HG03558 (cell line): ENCODE measurements at regions not wholly inside any gene's neighbourhood (a gene's known extent, or its start where the extent isn't known, plus 50 kb on each side); places are given as distances from the start of the nearest gene placed in this dataset.
"Not testable (repeated sequence)": the region's sequence is repeated elsewhere in the genome, so short reads cannot be mapped to it uniquely, and the experiment has no call there.

Experiments
- ATAC-seq: cut with Tn5 transposase; IDR thresholded peaks from one replicate; pipeline ENCODE4 v1.9.1; 2021; ENCODE audit warnings: moderate number of reproducible peaks; ENCODE audit not compliant: unreplicated experiment; ENCODE audit errors: extremely low read depth

DNA sequence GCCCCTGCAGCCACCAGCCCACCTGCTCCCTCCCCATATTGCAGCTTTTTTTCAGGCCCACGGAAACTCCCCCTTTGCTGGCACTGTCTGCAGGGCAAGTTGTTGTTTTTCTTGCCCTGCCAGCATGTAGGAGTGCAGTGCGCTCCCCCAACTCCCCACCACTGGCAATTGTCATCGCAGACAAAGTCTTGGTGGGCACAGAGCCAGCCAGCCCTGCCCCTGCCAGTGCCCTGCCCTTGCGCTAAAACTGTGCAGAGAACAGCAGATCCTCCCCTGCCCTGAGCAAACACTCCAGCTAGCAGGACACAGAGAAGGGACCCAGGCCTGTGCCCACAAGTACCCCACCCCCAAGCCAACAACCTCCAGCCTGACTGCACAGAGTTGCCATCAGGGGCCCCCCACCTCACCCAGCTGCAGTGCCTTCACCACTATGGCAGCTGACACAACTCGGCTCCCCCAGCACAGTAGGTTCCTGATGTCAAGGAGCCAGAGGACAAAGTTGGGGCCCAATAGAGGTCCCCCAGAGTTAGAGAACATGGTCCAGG is 158.1 kb upstream of the ARHGAP42 start:
- no peak for ATAC-seq

DNA sequence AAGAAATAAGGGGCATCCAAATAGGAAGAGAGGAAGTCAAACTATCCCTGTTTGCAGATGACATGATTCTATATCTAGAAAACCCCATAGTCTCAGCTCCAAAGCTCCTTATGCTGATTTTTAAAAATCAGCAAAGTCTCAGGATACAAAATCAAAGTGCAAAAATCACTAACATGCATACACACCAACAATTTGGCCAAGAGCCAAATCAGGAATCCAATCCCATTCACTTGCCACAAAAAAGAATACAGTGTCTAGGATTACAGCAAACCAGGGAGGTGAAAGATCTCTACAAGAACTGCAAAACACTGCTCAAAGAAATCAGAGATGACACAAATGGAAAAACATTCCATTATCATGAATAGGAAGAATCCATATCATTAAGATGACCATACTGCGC is 155.8 kb upstream of the ARHGAP42 start:
- not testable (repeated sequence) for ATAC-seq

DNA sequence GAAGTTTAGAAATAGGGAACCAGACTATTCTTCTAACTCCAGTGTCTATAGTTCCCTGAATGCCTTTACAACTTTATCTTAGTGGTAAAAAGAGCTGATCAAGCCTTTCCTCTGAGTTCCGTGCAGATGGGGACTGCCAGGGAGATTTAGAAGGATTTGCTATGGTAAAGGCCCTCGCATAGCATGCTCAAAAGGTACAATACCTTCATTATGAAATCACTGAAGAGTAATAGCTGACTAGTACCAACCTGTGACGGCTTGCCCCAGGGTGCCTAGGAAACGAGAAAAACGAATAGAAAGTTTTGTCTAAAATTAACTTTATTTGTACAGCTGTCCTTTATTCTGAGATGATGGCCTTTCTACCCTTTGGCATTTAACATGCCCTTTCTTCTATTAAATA is 150.1 kb upstream of the ARHGAP42 start:
- ATAC-seq: no peak

DNA sequence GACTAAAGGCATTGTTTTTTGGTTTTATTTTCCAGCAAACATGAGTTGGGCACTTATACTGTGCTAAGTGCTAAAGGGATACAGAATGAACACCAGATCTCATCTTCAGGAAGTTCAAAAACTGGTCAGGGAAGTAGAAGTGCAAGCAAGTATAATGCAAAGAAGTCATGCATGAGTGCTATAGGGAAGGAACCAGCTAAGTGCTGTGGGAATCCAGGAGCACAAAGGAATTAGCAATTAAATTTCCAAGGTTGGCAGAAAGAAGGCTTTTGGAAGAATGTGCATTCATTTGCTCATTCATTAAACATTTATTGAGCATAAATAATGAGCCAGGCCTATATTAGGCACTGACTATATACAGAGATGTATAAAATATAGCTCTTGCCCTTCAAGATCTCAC is 143.7 kb upstream of the ARHGAP42 start:
- no peak for ATAC-seq

DNA sequence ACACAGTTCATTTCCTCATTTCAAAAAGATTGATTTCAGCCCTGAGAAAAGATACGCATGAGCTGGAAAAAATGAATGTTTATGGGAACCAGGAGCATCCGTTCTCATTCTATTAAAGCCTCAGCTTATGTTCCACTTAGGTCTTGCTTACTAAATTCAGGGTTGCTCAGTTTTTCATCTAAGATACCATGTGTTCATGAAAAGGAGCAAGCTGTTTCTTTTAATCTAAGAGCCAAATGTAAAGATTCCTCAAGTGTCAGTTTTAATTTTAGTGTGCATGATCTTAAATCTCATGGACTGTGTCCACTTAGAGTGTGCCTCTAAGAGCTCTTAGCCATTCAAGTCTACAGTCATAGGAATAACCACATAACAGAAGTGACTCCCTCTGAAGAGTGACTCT is 141.5 kb upstream of the ARHGAP42 start:
- no peak for ATAC-seq

DNA sequence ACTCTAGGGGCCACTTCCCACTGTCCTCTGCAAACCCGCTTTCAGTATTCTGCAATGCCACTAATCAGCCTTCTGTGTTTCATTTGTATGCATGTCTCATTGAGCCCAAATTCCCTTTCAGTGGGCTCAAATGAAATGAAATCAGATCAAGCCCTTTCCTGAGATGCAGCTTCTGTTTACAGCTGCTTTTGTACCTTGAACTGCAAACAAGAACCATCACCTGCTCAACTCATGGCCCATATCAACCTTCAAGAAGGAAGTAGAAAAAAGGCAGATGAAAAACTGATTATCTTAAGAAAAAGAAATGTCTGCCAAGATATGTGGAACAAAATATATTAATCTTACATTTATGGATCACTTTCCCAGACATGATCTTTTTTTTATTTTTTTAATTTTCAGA is 141.1 kb upstream of the ARHGAP42 start:
- no peak for ATAC-seq

DNA sequence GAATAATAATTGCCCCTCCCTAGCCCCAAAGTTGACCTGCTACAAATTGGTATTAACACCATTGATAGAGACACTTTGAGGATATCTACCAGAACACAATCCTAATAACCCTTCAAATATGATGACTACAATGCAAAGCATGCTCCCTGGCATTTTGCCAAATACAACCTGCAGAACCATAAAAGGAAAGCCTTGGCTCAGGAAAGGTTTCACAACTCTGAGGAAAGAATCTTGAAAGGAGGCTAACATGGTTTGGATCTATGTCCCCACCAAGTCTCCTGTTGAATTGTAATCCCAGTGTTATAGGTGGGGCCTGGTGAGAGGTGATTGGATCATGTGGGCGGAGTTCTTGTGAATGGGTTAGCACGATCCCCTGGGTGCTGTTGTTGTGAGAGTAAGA is 140.4 kb upstream of the ARHGAP42 start:
- no peak for ATAC-seq

DNA sequence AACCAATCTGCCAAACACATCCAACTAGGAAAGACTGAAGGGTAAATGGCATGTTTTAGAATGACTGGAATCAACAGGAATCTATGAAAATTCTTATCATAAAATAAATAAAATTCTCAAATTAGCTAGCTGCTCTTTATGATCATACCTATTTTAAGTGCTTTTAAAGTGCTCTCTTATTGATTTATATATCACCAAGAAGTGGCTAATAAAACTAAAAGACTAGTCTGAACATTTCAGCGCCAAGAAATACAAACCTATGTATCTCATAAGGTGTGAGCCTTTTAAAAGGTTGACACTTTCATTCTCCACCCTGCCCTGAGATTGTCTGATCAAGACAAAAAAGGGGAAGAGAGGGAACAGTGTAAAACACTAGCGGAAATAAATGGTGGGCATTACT is 136.8 kb upstream of the ARHGAP42 start:
- ATAC-seq: no peak

DNA sequence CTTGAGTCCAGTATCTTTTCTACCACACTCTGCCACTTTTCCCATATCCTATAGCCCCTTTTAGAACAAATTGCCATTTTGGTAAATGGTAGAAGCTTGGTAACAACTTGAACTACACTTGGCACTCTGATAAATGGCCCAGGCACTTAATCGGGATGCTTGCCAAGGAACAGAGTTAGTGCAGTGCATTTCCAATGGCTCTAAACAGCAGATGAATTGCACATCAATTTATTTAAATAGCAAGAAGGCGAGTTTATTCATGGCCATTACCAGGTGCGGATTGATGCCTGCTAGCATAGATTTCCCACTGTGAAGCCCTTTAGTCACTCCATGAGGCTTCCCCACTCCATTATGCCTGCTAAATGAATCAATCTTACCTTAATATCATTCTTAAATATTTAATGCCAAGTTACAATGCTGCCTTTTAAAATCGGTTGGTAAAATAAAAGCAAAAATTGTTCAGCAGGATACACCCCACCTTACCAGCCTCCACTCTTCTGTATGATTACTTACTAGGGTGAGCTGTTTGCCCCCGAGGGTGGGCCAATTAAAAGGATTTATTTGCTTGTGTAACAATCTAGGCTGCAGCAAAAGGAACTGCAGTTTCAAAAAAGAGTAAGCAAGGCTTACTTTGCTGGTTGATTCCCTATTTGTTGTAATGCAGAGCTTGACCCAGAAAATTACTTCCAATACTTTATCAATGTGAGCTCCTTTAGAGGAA is 136.0 kb upstream of the ARHGAP42 start:
- no peak for ATAC-seq

DNA sequence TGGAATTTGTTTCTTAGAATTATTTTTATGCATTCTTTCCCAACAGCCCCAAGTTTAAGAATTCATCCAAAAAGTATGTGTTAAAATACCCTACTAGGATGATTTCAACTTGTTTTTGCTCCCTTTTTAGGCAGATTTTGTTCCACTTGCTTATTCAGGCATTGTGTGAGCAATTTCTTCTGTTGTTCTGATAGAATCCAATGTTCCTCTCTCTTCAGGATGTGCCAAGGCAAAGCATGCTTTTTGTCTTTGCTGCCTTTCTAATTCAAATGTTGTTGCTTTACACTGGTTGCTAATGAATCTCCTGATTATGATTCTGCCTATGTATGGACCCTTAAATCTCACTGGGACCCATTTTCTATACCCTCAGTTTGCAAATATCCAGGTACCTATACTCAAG is 131.2 kb upstream of the ARHGAP42 start:
- no peak for ATAC-seq

DNA sequence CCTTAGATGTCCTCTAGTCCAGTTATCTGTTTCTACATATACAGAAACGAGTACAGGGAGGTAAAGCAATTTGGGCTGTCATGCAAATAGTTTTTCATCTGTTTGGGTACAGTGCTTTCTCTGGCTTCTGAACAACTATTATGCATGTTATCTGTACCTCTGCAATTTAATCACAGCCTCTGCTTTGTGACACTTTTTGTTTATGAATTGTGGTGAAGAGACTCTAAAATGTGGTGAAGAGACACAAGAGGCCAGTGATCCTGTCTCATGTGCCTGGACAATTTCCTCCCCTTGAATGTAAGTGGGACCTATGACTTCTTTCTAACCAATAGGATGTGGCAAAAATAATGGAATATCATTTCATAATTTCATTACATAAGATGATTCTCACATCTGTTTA is 130.3 kb upstream of the ARHGAP42 start:
- ATAC-seq: no peak

DNA sequence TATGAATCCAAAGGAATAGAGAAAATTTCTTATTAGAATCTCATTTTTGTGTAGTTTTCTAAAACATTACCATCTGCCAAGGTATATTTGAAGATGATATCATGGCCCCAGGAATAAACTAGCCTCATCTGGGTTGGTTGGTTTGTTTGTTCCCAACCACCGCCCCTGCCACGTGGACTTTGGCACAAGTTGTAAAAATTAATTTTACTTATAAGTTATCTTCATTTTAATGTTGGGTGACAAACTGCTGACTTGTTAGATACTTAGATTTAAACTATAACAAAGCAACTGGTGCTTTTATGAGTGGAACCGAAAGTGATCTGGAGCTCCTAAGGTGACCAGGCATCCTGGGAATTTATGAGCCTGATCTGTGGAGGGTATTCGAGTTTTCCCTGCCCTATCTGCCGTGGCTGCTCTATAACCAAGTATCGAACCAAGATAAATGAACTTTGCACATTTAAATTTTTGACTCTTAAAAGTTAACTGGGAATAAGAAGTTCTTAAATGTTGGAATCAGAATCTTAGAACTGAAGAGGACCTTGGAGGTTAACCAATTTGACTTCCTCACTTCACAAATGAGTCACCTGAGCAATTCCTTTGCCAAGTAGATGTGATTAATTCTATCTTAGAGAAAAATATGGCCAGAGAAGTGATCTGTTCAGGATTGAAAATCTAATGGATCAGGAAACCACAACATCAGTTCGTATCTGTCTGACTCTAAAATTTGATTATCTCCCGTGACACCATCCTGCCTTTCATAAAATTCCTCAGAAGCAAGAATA is 129.1 kb upstream of the ARHGAP42 start:
- no peak for ATAC-seq

DNA sequence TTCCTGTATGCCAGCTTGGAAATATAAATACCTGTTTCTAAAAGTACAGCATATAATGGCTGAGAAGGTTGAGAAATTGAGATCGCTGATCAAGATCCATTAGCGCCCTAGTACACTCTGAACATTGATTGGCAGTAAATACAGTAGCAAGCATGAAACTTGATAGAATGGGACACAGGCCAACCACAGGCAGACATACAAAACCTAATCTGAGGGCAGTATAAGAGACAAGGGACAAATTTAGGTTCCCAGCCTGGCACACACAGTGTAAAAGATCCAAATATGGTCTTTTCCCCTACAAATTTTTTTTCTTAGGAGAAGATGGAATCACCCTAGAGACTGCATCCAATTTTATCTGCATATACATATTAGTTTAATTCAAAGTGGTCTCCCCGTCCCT is 126.5 kb upstream of the ARHGAP42 start:
- no peak for ATAC-seq

DNA sequence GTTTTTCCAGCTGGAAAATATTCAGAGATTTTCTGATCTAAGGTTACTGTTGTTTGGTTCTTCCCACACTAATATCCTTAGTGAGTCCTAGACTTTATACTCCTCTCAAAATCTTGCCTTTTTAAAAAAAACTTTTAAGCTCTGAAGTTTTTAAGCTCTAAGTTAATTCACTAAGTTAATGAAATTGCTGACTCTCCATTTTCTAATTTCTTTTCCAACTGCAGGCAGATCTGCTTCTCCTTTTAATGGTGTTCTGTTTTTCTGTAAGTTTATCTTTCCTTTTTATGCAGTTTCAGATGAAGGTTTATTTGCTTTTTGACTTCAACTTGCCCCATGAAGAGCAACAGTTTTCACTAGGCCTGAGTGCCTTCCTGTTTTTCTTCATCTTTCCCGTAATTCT is 125.8 kb upstream of the ARHGAP42 start:
- no peak for ATAC-seq

DNA sequence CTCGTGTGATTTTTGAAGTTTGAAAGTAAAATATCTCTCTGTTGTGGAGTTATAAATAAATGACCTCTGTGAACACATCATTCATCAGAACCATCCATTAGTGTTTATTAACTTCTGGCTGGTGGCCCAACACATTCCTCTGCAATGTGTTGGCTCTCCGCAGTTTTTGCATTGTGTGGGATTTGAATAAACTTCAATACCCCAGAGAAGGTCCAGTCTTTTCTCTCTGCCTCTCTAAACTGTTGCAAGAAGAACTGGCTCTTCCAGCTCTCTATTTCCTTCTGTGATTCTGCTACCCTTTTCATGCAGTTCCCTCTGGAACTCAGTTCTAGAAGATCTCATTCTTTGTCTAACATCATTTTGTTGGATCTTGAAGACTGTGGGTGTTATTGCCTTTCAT is 125.0 kb upstream of the ARHGAP42 start:
- no peak for ATAC-seq

DNA sequence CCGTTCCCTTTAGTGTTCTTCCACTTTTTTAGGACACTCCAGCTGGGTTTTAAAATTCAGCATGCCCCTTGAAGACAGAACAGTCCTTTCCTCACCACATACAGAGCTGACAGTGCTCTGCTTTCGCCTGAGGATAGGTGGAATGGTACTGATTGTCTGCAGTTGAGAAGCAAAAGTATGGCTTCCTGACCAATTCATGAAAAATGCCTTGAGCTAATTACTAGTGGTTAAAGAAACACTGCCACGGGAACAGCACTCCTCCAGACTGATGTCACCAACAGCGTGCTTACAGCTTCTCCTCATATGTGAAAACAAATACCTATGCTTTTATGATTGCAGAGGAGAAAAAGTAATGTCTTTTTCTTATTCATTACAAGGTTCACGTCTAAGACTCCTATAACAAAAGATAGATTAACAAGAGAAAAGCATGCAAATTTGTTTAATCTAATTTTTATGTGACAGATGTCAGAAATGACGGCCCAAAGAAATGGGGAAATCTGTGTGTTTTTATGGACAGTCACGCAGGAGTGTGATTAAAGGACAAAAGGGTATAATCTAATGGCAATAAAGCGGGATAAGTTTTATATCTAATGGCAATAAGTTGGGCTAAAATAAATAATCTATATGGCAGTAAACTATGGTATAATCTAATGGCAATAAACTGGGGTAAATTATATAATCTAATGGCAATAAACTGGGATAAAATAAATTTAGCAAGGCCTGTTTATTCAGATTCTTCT is 123.4 kb upstream of the ARHGAP42 start:
- no peak for ATAC-seq

DNA sequence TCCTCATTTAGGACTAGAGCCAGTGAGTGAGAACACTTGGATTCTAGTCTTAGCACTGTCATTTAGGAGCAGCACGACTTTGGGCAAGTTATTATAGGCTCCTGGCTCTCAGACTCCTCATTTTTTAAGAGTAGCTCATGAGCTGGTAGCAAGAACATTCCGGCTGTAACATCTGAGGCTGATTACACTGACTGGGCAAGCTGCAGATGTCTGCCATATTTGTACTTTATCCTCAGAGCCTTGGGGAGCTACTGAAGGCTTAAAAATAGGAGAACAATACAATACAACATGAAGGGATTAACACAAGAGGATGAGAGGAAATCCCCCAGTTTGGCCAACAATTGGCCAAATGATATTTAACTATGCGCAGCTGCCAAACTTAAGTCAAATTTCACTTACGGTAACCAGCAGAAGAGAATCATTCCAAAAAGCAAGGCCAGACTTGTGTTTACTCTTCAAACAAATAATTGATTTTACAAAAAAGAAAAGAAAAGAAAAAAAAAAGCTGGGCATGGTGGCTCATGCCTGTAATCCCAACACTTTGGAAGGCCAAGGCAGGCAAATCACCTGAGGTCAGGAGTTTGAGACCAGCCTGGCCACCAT is 113.1 kb upstream of the ARHGAP42 start:
- no peak for ATAC-seq

DNA sequence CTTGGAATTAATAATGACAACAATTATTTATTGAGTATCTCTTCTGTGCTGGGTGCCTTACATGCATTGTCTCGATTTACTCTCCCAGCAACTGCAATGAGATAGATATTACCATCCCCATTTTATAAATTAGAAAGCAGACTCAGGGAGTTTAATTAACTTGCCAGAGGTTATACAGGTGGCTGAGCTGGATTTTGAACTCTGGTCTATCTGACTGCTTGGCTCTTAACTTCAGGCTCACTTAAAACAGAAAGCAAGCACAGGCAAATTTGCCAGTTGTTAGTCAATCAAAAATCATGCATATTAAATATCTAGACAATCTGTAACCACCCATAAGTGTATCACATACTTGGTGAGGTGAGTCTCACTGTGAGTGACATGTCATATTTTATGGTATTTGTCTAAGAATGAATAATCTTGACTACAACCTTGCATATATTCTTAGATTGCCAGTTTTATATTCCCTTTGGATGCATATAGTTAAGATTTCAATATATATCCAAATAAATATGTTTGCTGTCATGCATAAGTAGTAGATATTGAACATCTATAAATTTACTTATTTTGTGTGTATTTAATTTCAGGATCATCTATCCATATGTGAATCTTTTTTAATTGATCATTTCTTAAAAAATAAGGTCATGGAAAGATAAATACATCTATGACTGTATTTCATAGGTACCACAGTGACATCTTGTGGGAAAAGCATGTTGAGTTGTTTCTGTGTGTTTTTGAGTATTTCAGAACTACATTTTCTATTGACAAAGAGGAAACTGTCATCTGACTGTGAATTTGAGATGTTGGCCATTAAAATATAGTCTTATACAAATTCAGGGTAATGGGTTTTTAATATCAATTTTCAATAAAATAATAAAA is 112.0 kb upstream of the ARHGAP42 start:
- no peak for ATAC-seq

DNA sequence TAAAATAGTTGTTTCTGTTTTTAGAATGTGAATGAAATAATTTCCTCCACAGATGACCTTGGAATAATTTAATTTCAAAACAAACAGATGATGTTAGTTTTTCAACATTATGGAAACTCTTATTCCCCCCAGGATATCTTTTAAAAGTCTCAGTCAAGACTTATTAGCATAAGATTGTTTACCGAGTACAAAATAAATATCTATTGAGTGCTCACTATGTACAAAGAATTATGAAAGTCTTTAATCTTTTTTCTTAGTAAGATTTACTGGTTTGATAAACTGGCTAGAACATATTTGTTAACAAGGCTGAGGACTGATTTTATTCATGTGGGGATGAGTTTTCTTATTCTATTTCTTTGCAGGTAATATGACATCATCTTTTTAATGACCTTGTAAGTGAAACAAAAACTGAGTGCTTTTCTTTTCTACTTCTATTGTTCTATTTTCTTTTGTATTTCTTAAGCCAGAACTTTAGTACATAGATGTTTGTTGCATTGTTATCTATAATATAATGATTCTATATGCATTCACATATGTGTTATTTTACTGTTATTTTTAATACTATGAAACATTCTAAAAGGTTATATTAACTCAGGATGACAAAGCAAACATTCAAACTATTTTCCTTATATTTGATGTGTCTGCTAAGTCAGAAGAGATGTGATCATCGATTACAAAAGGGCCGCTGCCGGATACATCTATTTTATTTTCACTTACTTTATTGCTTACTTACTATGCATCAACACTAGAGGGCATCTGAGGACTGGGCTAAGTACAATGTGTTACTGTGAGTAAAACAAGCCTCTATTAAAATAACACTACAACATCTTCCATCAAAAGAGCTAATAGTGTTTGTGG is 111.0 kb upstream of the ARHGAP42 start:
- peak; percentile 69 for ATAC-seq
